ENCODE measurements at regions not wholly inside any gene's neighbourhood (a gene's known extent, or its start where the extent isn't known, plus 50 kb on each side); places are given as distances from the start of the nearest gene placed in this dataset.
A peak's percentile ranks its signal among the peaks of the same experiment; 100 is the strongest.

DNA sequence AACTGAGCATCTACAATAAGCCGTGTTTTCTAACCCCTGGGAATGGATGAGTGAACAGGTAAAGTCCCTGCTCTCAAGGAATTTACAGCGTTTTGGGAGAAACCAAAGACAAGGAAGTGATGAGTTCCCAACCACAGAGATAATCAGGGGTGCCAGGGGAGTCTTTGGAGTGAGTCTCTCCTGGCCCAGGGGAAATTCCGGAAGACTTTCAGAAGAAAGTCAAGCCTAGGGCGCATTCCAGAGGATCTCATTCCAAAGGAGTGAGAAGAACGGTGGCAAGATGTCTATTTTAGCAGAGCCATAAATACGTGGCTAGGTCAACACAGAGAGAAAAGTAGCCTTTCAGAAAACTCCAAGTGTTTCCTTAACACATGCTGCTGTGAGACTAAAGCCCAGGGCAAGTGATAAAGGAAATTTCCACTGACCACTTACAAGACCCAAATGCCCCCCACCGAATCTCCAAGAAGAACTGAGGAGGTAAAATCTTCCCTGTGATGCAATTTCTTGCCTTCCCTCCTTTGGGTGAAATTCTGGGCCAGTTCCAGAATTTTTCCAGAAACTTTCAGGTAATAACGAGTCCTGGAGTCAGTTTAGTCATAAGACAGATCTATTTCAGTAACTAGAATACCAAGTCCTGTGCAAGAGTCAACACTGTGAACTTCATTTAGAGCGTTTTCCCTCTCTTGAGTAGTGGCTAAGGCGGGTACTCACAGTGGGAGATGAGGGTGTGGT is 437.4 kb downstream of the NR2F2 start:
- intact Hi-C loops (cut with micrococcal nuclease; ENCODE audit: unreplicated experiment) = no loop called here
- Mint-ChIP-seq H3K9me3 (ENCODE audit: unreplicated experiment) (peaks cover 8% of the 10 kb centered on the region), H3K4me1 (ENCODE audit: low read depth, unreplicated experiment) (peaks cover 19% of the 10 kb centered on the region), H3K4me3 (ENCODE audit: unreplicated experiment) (no peak overlapping the region), H3K27ac (ENCODE audit: unreplicated experiment) (no peak overlapping the region), H3K36me3 (ENCODE audit: insufficient read depth, unreplicated experiment) (no peaks in the 10 kb centered on the region), H3K27me3 (ENCODE audit: insufficient read depth, unreplicated experiment) (peaks cover 3% of the 10 kb centered on the region)
- peak; percentile 10 to 51 for DNase-seq
- no peak overlapping the region for H3K4me3 ChIP-seq (ENCODE audit: low read depth, low read length)
- no peaks in the 10 kb centered on the region for H3K9me3 ChIP-seq
- peaks cover 10% of the 10 kb centered on the region; the same call in 1 of the 2 replicates for H3K4me1 ChIP-seq
- ChIA-PET CTCF (no interaction called here), POLR2A (no interaction called here)
- H3K36me3 ChIP-seq (ENCODE audit: control insufficient read depth, insufficient read depth, low read length) = no peaks in the 10 kb centered on the region
- TF ChIP-seq, protein P1, sequence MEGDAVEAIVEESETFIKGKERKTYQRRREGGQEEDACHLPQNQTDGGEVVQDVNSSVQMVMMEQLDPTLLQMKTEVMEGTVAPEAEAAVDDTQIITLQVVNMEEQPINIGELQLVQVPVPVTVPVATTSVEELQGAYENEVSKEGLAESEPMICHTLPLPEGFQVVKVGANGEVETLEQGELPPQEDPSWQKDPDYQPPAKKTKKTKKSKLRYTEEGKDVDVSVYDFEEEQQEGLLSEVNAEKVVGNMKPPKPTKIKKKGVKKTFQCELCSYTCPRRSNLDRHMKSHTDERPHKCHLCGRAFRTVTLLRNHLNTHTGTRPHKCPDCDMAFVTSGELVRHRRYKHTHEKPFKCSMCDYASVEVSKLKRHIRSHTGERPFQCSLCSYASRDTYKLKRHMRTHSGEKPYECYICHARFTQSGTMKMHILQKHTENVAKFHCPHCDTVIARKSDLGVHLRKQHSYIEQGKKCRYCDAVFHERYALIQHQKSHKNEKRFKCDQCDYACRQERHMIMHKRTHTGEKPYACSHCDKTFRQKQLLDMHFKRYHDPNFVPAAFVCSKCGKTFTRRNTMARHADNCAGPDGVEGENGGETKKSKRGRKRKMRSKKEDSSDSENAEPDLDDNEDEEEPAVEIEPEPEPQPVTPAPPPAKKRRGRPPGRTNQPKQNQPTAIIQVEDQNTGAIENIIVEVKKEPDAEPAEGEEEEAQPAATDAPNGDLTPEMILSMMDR (IDR thresholded peaks at IDR 0.05; ENCODE audit: insufficient read depth in 1 of 2, low read depth in 1 of 2, low read length in 1 of 2, severe bottlenecking in 1 of 2, unreplicated experiment in 1 of 2) = no peak
- no TSS peak for BruUV-seq (replicated peaks)
- no peaks in the 10 kb centered on the region for H3K27me3 ChIP-seq (replicated peaks; ENCODE audit: control insufficient read depth, insufficient read depth, low read length)

DNA sequence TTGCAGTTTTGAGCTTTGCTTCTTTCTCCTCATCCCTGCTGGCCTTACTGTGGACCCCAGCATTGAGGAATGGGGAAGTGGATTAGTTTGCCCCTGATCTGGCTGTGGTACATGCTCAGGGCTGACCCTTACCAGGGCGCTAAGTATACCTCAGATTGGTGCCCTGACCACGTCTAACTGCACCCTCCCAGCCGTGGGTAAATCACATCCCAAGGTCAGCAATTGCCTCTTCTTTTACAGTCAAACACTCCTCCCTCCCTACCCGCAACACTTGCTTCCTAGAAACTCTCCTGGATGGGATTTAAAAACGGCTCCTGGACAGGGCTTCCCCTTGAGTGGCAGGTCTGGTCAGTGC is 437.9 kb downstream of the NR2F2 start:
- no peaks in the 10 kb centered on the region for H3K36me3 Mint-ChIP-seq (ENCODE audit: insufficient read depth, unreplicated experiment)
- CTCF ChIA-PET = no interaction called here
- peaks cover 19% of the 10 kb centered on the region for H3K4me1 Mint-ChIP-seq (ENCODE audit: low read depth, unreplicated experiment)
- H3K27ac Mint-ChIP-seq (ENCODE audit: unreplicated experiment) = no peak overlapping the region
- Histone ChIP-seq H3K4me3 (ENCODE audit: low read depth, low read length) (no peak overlapping the region), H3K4me1 (peaks cover 10% of the 10 kb centered on the region; the same call in 1 of the 2 replicates), H3K27me3 (replicated peaks; ENCODE audit: control insufficient read depth, insufficient read depth, low read length) (no peaks in the 10 kb centered on the region), H3K36me3 (ENCODE audit: control insufficient read depth, insufficient read depth, low read length) (no peaks in the 10 kb centered on the region), H3K9me3 (no peaks in the 10 kb centered on the region)
- BruUV-seq (replicated peaks) = no TSS peak
- TF ChIP-seq, protein P1 (IDR thresholded peaks at IDR 0.05; ENCODE audit: insufficient read depth in 1 of 2, low read depth in 1 of 2, low read length in 1 of 2, severe bottlenecking in 1 of 2, unreplicated experiment in 1 of 2) = no peak
- H3K27me3 Mint-ChIP-seq (ENCODE audit: insufficient read depth, unreplicated experiment) = peaks cover 3% of the 10 kb centered on the region
- H3K4me3 Mint-ChIP-seq (ENCODE audit: unreplicated experiment) = no peak overlapping the region
- POLR2A ChIA-PET = no interaction called here
- no peak for DNase-seq
- intact Hi-C loops (cut with micrococcal nuclease; ENCODE audit: unreplicated experiment) = no loop called here
- peaks cover 8% of the 10 kb centered on the region for H3K9me3 Mint-ChIP-seq (ENCODE audit: unreplicated experiment)

DNA sequence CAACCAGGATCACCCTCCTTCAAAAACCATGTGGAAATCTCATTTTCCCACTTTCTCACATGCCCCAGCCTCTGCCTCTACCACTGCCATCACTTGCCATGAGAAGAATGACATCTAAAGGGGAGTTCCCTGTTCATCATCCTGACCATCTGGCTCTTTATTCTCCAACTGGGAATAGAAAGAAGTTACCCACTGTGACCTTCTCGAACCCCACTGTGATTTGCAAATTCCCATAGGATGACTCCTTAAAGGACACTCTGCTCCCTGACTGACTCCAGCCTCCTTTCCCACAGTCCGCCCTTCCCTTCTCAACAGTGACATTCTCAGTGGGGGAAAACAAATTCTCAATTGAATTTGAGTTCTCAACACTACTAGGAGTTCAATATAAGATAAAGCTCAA is 440.5 kb downstream of the NR2F2 start:
- no peak overlapping the region for H3K27ac Mint-ChIP-seq (ENCODE audit: unreplicated experiment)

More for the DNA sequence above, 440.5 kb downstream of the NR2F2 start:
- no TSS peak for BruUV-seq (replicated peaks)
- no peak overlapping the region for H3K4me3 ChIP-seq (ENCODE audit: low read depth, low read length)
- Mint-ChIP-seq H3K4me3 (ENCODE audit: unreplicated experiment) (no peak overlapping the region), H3K4me1 (ENCODE audit: low read depth, unreplicated experiment) (peaks cover 19% of the 10 kb centered on the region), H3K27me3 (ENCODE audit: insufficient read depth, unreplicated experiment) (peaks cover 3% of the 10 kb centered on the region), H3K36me3 (ENCODE audit: insufficient read depth, unreplicated experiment) (no peaks in the 10 kb centered on the region), H3K9me3 (ENCODE audit: unreplicated experiment) (peaks cover 8% of the 10 kb centered on the region)
- intact Hi-C loops (cut with micrococcal nuclease; ENCODE audit: unreplicated experiment) = no loop called here
- peaks cover 10% of the 10 kb centered on the region; the same call in 1 of the 2 replicates for H3K4me1 ChIP-seq
- no peaks in the 10 kb centered on the region for H3K36me3 ChIP-seq (ENCODE audit: control insufficient read depth, insufficient read depth, low read length)
- no peaks in the 10 kb centered on the region for H3K9me3 ChIP-seq
- TF ChIP-seq, protein P1 (IDR thresholded peaks at IDR 0.05; ENCODE audit: insufficient read depth in 1 of 2, low read depth in 1 of 2, low read length in 1 of 2, severe bottlenecking in 1 of 2, unreplicated experiment in 1 of 2) = no peak
- no peak for DNase-seq
- no peaks in the 10 kb centered on the region for H3K27me3 ChIP-seq (replicated peaks; ENCODE audit: control insufficient read depth, insufficient read depth, low read length)
- CTCF ChIA-PET = no interaction called here
- POLR2A ChIA-PET = no interaction called here
